HUDEP-2 (cell line): ENCODE measurements at regions not wholly inside any gene's neighbourhood (a gene's known extent, or its start where the extent isn't known, plus 50 kb on each side); places are given as distances from the start of the nearest gene placed in this dataset.
"Not testable (repeated sequence)": the region's sequence is repeated elsewhere in the genome, so short reads cannot be mapped to it uniquely, and the experiment has no call there.

Experiments used
- DNase-seq, 76 experiments: peaks; one replicate each; lab custom pipeline; 2025; ENCODE audit not compliant: unreplicated experiment in 76 of 76; lab: John Stamatoyannopoulos, UW

DNA sequence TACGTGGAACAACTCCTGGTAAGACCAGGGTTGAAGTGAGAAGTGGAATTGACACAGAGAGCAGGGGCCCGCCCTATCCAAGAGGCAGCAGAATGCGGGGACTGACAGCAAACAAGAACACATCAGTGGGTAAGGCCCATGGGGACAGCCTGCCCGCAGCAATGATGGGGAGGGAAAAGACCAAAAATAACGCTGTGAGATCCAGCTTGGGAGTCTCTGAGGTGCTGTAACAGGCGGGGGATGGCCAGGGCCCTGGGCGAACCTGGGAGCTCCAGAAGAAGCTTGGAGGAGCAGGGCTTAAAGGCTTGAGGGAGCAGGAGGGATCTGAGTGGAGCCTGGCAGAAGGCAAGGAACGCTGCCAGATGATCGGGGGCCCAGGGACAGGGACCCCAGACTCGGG is 173.4 kb downstream of the TMEM200C start:
- DNase-seq: no peak

DNA sequence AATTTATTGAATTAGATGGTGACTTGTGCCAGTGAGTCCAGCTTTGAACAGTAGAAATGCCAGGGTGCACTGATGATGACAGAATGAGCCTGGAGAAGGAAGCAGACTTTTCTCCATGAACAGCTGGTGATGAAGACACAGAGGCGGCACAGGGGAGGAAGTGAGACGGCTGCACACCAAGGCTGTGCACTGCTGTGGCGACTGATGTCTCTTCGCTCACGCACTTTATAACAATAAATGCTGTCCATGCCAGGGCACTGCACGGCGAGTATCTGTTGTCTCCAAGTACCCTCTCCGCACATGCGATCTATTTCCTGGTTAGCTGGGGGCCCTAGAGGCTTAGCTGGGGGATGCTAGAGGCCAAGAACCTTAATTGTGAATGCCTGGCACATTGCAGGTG is 175.2 kb downstream of the TMEM200C start:
- DNase-seq: no peak

DNA sequence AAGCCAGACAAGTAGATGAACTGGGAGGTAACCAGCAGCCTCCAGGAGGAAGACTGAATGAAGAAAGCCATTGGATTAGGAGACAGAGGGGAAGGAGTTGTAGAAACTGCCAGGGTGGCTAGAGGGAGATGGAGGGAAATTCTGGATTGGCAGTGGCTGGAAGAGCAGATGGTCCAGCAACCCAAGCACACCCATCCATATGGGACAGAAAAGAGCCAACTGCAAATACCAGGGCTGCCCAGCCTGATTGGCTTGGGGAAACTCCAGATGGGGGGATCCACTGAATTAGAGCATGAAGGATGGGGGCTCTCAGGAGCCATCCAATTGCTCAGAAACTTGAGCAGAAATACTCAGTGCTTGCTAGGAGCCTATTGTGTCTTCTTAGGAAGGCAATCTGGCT is 173.5 kb upstream of the EPB41L3 start:
- no peak for DNase-seq

DNA sequence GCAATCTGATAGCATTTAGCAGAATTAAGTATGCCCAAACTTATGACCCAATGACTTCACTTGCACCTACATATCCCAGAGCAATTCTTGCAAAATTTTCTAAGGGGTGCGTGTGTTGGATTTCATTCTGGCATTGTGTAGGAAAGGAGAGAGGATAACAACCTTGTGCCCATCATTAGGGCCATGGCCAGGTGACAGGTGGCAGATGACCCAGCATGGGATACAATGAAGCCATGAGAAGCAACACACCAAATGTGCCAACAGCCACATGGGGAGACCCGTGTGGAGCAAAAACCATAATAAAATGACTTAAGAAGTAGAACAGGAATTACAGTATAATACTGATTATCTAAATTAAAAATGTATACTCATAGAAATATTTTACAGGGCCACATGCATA is 166.9 kb upstream of the EPB41L3 start:
- DNase-seq: no peak

GRCh38 chr18:5710235-5710634 is 166.4 kb upstream of the EPB41L3 start:
- DNase-seq: no peak

DNA sequence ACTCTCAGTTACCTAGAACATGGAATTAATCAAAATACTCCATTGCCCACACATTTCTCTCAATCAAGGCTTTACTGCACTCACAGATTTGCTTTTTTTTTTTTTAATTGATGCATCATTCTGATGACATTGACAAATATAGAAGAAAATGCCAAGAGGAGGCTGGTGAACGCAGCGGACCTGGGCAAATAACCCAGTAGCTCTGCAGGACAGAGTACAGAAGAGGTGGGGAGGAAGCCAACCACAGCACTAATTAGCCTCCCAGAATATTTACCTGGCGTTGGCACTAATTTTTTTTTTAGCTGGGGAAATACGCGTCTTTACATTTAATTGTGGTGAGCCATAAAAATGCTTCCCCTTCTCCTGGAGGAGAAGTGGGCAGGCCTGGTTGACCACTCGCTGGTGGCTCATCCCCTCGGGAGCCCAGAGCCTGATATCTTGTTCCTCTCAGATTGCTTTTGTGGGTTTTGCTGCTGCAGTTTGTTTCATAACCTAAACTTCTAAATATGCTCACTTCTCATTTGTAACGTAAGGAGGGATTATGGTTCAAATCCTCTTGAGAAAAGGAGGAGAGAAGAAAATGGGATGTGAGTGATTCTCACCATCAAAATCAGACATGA is 165.8 kb upstream of the EPB41L3 start:
- DNase-seq: no peak

DNA sequence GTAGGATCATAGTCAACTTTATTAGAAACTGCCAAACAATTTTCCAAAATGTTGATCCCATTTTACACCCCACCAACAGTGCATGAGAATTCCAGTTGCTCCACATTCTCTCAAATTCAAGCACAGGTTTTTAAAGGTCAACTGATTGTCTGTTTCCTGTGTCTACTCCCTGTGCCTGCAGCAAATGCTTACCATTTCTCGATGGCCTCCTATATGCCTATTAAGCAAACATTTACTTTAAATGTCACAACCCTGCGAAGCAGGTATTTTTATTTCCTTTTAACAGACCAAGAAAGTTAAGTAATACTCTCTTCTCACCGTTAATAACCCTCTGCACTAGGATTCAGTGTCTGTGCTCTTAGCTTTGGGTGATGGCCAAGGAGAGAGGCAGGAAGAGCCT is 163.8 kb upstream of the EPB41L3 start:
- DNase-seq: no peak

DNA sequence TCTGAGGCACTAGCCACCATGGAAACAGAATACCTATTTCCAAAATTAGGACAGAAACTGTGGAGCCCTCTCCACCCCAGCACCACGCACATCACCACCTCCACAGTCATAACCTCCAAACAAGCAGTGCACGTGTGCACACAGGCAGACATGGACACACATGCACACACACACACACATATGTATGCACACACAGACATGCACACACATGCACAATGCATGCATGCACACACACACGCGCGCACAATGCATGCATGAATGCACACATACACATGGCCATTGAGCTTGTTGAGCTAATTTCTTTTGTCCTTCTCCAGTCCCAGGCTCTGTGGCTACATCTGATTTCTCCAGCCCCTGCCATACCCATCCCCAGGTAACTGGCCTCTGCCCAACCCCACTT is 161.6 kb upstream of the EPB41L3 start:
- no peak for DNase-seq

GRCh38 chr18:5704847-5705246 is 161.1 kb upstream of the EPB41L3 start:
- DNase-seq: no peak

GRCh38 chr18:5702016-5702415 is 158.2 kb upstream of the EPB41L3 start:
- DNase-seq: not testable (repeated sequence)

GRCh38 chr18:5693699-5694294 is 150.0 kb upstream of the EPB41L3 start:
- no peak for DNase-seq

DNA sequence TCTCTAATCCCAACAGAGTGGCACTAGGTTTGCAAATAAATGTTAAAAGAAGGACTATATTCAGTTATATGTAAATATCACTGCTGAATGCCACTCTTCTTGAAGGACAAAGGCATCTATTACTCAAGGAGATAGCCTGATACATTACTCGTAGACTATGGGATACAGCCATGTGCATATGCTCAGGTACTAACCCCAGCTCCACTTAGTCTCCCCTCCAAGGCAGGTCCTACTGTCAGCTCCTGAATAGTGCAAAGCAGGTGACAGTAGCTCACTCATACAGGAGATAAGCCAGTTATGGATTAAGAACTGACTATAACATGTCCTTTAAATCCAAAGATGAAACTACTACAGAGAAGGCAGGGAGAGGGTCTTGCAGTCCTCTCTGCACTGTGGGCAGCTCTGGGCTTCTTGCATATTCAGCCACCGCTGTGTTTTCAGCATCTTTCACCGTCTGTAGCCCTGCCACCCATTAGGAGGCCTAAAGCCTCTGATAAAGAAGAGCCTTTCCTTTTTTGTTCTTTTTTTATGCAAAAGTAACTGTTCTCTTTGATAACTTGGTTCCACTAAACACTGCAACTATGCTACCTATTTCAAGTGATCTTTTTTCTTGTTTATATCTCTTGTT is 135.1 kb upstream of the EPB41L3 start:
- DNase-seq: no peak

GRCh38 chr18:5678278-5678677 is 134.5 kb upstream of the EPB41L3 start:
- no peak for DNase-seq

DNA sequence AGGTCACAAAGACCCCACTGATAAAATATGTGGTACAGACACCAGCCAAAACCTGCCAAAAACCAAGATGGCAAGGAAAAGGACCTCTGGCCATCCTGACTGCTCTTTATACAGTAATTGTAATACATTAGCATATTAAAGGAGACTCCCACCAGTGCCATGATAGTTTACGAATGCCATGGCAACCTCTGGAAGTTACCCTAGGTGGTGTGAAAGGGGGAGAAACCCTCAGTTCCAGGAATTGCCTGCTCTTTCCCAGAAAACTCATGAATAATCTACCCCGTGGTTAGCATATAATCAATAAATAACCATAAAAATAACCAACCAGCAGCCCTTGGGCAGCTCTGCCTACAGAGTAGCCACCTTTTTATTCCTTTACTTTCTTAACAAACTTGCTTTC is 129.8 kb upstream of the EPB41L3 start:
- DNase-seq: no peak

DNA sequence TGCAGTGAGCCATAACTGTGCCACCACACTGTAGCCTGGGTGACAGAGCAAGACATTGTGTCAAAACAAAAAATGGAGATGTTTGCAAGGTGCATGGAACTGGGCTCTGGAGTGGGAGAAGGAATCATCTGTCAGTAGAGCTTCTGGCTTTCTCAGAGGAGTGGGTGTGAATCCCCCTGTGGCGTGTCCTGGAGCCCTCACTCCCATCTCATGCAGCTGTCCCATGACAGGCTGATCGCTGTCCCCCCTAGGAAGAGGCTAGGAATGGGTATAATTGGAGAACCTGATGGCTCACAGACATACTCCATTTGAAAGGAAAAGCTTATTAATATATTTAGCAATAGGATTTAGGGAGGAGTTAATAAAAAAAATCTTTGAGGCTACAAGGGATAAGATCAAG is 125.8 kb upstream of the EPB41L3 start:
- DNase-seq: no peak

- no peak for DNase-seq
Measured at GRCh38 chr18:5668087-5668715, 124.4 kb upstream of the EPB41L3 start.

GRCh38 chr18:5667356-5667755 is 123.6 kb upstream of the EPB41L3 start:
- no peak for DNase-seq

DNA sequence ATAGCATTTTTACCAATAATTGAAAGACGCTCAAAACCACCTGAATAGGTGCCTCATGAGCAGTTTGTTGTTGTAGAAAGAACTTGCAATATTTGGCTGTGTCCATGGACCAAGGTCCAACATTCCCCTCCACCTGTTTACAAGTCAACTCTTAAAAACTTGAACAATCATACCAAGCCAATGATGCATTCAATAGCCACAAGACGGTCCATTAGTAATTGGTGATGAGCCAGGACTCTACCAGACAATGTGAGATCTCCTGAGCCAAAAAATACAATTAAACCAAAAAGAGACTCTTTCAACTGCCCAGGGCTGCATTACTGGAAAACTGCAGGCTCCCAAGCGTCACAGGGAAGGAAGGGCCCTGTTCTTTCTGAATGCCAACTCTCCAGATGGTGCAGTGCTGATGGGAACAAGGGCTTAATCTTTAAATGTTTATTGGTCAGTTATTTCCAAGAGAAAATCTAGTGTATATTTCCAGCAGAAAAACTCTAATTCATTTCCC is 118.8 kb upstream of the EPB41L3 start:
- DNase-seq: no peak

DNA sequence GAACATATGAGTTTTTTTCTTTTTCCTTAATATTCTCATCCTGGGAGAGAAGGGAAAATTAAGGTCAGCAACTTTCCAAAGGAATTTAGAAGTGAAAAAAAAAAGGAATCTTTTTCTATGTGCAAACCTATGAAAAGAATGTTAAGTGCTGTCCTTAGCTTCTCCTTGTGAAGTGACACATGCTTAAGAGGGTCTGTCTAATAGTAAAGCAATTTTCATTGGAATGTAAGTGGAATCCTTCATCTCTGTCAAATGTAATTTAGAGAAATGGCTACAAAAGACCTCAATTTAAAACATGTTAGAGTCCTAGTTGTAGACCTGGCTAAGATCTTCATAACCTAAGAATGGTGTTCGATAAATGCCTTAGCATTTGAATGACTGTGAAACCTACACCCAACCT is 117.4 kb upstream of the EPB41L3 start:
- no peak for DNase-seq

- no peak for DNase-seq
Measured at GRCh38 chr18:5653802-5654201, 110.0 kb upstream of the EPB41L3 start.

- no peak for DNase-seq
Measured at GRCh38 chr18:5651736-5652135, 107.9 kb upstream of the EPB41L3 start.

- DNase-seq: no peak
Measured at GRCh38 chr18:5649439-5649838, 105.6 kb upstream of the EPB41L3 start.
